Osteocyte (in vitro differentiated cells): ENCODE measurements at regions not wholly inside any gene's neighbourhood (a gene's known extent, or its start where the extent isn't known, plus 50 kb on each side); places are given as distances from the start of the nearest gene placed in this dataset.

ENCODE experiments used
- DNase-seq: peaks from one replicate; pipeline ENCODE4 v3.0.0; 2021; ENCODE audit warnings: mixed read lengths; ENCODE audit not compliant: unreplicated experiment; ENCODE audit errors: extremely low spot score
- H3K27ac Mint-ChIP-seq: one replicate; pipeline ENCODE4 v1.8.0; 2021; ENCODE audit warnings: mild to moderate bottlenecking, mixed read lengths; ENCODE audit not compliant: unreplicated experiment
- H3K27me3 Mint-ChIP-seq: one replicate; pipeline ENCODE4 v1.8.0; 2021; ENCODE audit warnings: mixed read lengths; ENCODE audit not compliant: unreplicated experiment
- H3K36me3 Mint-ChIP-seq: one replicate; pipeline ENCODE4 v1.8.0; 2021; ENCODE audit warnings: mixed read lengths; ENCODE audit not compliant: unreplicated experiment
- H3K4me1 Mint-ChIP-seq: one replicate; pipeline ENCODE4 v1.8.0; 2021; ENCODE audit warnings: mixed read lengths; ENCODE audit not compliant: unreplicated experiment
- H3K4me3 Mint-ChIP-seq: one replicate; pipeline ENCODE4 v1.8.0; 2021; ENCODE audit warnings: mild to moderate bottlenecking, moderate library complexity, mixed read lengths; ENCODE audit not compliant: unreplicated experiment
- H3K9me3 Mint-ChIP-seq: one replicate; pipeline ENCODE4 v1.8.0; 2021; ENCODE audit warnings: mixed read lengths; ENCODE audit not compliant: unreplicated experiment
- CTCF ChIP-seq: fragments of 200-600 bp; sonication (generic); IDR thresholded peaks from 2 replicates; pipeline ENCODE4 v1.5.0; 2021; ENCODE audit warnings: antibody characterized with exemption, mild to moderate bottlenecking, moderate library complexity

- DNase-seq, result no peak
- no peaks in the 10 kb centered on the region for H3K27me3 Mint-ChIP-seq
- H3K9me3 Mint-ChIP-seq, result peaks cover 4% of the 10 kb centered on the region
- H3K27ac Mint-ChIP-seq, result no peak overlapping the region
- no peak overlapping the region for H3K4me3 Mint-ChIP-seq
- no peak for TF ChIP-seq CTCF
- no peaks in the 10 kb centered on the region for H3K4me1 Mint-ChIP-seq
- no peaks in the 10 kb centered on the region for H3K36me3 Mint-ChIP-seq
Observed at GRCh38 chr4:155072417-155072816, 136.0 kb upstream of the NPY2R start.

GRCh38 chr4:155073852-155074251 lies 134.6 kb upstream of the NPY2R start:
- no peaks in the 10 kb centered on the region for H3K4me1 Mint-ChIP-seq
- no peak overlapping the region for H3K4me3 Mint-ChIP-seq
- H3K27me3 Mint-ChIP-seq, result no peaks in the 10 kb centered on the region
- no peak overlapping the region for H3K27ac Mint-ChIP-seq
- no peak for TF ChIP-seq CTCF
- no peaks in the 10 kb centered on the region for H3K36me3 Mint-ChIP-seq
- no peak for DNase-seq
- H3K9me3 Mint-ChIP-seq, result no peaks in the 10 kb centered on the region

- no peak for TF ChIP-seq CTCF
- Mint-ChIP-seq H3K27me3 (no peaks in the 10 kb centered on the region), H3K4me3 (no peak overlapping the region), H3K27ac (no peak overlapping the region), H3K9me3 (no peaks in the 10 kb centered on the region), H3K4me1 (peaks cover 3% of the 10 kb centered on the region), H3K36me3 (no peaks in the 10 kb centered on the region)
- no peak for DNase-seq
Observed at GRCh38 chr4:155076256-155076785, 132.1 kb upstream of the NPY2R start.

- DNase-seq, result no peak
- Mint-ChIP-seq H3K27me3 (no peaks in the 10 kb centered on the region), H3K27ac (no peak overlapping the region), H3K36me3 (no peaks in the 10 kb centered on the region), H3K4me1 (peaks cover 3% of the 10 kb centered on the region), H3K9me3 (no peaks in the 10 kb centered on the region), H3K4me3 (no peak overlapping the region)
- TF ChIP-seq CTCF, result no peak
Observed at GRCh38 chr4:155077452-155078229, 130.8 kb upstream of the NPY2R start.

- DNase-seq, result no peak
- Mint-ChIP-seq H3K4me3 (no peak overlapping the region), H3K4me1 (peaks cover 3% of the 10 kb centered on the region), H3K36me3 (no peaks in the 10 kb centered on the region), H3K9me3 (no peaks in the 10 kb centered on the region), H3K27me3 (no peaks in the 10 kb centered on the region), H3K27ac (no peak overlapping the region)
- no peak for TF ChIP-seq CTCF
Observed at GRCh38 chr4:155079871-155080270, 128.6 kb upstream of the NPY2R start.
